Heart left ventricle (tissue), 16 donors: ENCODE measurements at regions not wholly inside any gene's neighbourhood (a gene's known extent, or its start where the extent isn't known, plus 50 kb on each side); places are given as distances from the start of the nearest gene placed in this dataset.
"Not testable (repeated sequence)": the region's sequence is repeated elsewhere in the genome, so short reads cannot be mapped to it uniquely, and the experiment has no call there.

Experiments used
- ATAC-seq, 4 donors: fragments of 200-7000 bp; cut with Tn5 transposase; one replicate each; pipeline ENCODE4 v1.9.1; 2020 to 2022; ENCODE audit warnings: moderate library complexity in 4 of 4, mild to moderate bottlenecking in 3 of 4, moderate number of reproducible peaks in 1 of 4
- DNase-seq, 5 donors: peaks; one replicate each; pipeline ENCODE4 v3.0.0-alpha.2; 2020
- H3K27ac ChIP-seq, 12 donors: fragments of 200-600 bp; sonication (generic) in 4 of 12; one replicate each; pipeline versions ENCODE4 v1.5.0 to v1.8.0; 2016 to 2022; ENCODE audit warnings: mild to moderate bottlenecking in 2 of 12
- H3K27me3 ChIP-seq, 9 donors: fragments of 200-600 bp; sonication (generic) in 2 of 9; one replicate each; pipeline versions ENCODE4 v1.5.1 to v1.8.0; 2016 to 2022; ENCODE audit warnings: mild to moderate bottlenecking in 3 of 9
- H3K36me3 ChIP-seq, 9 donors: fragments of 200-600 bp; sonication (generic) in 2 of 9; one replicate each; pipeline versions ENCODE4 v1.5.0 to v1.8.0; 2018 to 2022; ENCODE audit warnings: mild to moderate bottlenecking in 2 of 9
- H3K4me1 ChIP-seq, 12 donors: fragments of 200-600 bp; sonication (generic) in 4 of 12; one replicate each; pipeline versions ENCODE4 v1.5.0 to v1.8.0; 2016 to 2022; ENCODE audit warnings: mild to moderate bottlenecking in 3 of 12
- H3K4me3 ChIP-seq, 12 donors: fragments of 200-600 bp; sonication (generic) in 4 of 12; one replicate each; pipeline versions ENCODE4 v1.5.0 to v1.8.0; 2017 to 2022; ENCODE audit warnings: mild to moderate bottlenecking in 9 of 12, moderate library complexity in 4 of 12
- H3K9me3 ChIP-seq, 12 donors: fragments of 200-600 bp; sonication (generic) in 4 of 12; one replicate each; pipeline versions ENCODE4 v1.5.0 to v1.8.0; 2016 to 2022; ENCODE audit warnings: mild to moderate bottlenecking in 1 of 12
- POLR2A ChIP-seq, 2 donors: fragments of 450-650 bp; IDR thresholded peaks; one replicate each; pipeline ENCODE4 v1.6.1; 2017; ENCODE audit warnings: antibody characterized with exemption in 2 of 2, mild to moderate bottlenecking in 2 of 2, moderate library complexity in 2 of 2
- WGBS, 4 donors: extraction: QIAGEN DNeasy Blood & Tissue Kit in 2 of 4; methylation state at CpG; one replicate each; pipeline versions ENCODE4 v1.1.5 to v1.1.7; 2013 to 2018; 5-methylcytosine and 5-hydroxymethylcytosine counted together
- intact Hi-C, 10 donors: fragments of 100-400 bp; cut with DNase I; formaldehyde crosslinking; loops; one replicate each; pipeline versions ENCODE4 v1.11.1 to v1.14.2; 2022
- TF ChIP-seq, protein P1 (sequence below), 12 donors: fragments of 200-600 bp; sonication (generic) in 4 of 12; IDR thresholded peaks; one replicate each; pipeline versions ENCODE4 v1.5.0 to v1.8.0; 2018 to 2022; ENCODE audit warnings: antibody characterized with exemption in 12 of 12, mild to moderate bottlenecking in 5 of 12
- donor health status: ischemic (EF 13 %, LVEDD 7.1; RV severe dilation, severe dysfunction).
- donor health status: healthy with polysubstance abuse.
- donor health status: DM: no; HTN: yes; CAD: no.
- donor health status: DM: no; HTN: no; CAD: no.
- donor health status: ischemic (EF 25% LVEDD 6.9; RV normal size, moderate dysfunction).
- donor health status: ischemic (EF 25% LVEDD 5.7; RV mildly dilated, moderate dysfunction).
- donor health status: healthy.
- donor health status: DM: yes; HTN: yes; CAD: no.
- donor health status: ischemic (EF 35%, LVEDD 5.7; RV mildly dilated, moderate dysfunction).
- donor health status: nonischemic (EF 11% LVEDD 7.7; RV severe dilation, severe dysfunction).
- donor health status: DM: yes; HTN: yes; CAD: no.
- donor health status: PGD.
- donor health status: ischemic (EF 29% LVEDD 5.4; RV normal size, mild dysfunction).
- donor health status: nonischemic (EF 23%, LVEDD 6.1; RV moderate dilation, normal function).

DNA sequence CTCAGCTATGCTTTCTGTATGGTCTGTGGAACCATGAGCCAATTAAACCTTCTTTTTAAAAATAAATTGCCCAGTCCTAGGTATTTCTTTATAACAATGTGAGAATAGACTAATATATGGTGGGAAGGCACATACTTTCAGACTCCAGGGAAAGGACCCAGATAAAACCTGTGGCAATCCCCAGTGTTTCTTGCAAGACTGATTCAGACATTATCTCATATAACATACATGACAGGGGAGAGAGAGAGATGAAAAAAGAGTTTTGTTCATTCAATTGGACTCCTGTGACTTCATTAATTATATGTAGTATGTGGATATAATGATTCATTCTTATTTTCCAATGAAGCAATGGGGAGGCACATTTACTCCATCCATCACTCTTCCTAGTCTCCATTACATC, 291.4 kb upstream of the PRKX start:
- intact Hi-C loops, result no loop called here
- no peak for DNase-seq
- Histone ChIP-seq H3K9me3 (no peaks in the 10 kb centered on the region), H3K4me3 (no peak overlapping the region), H3K36me3 (no peaks in the 10 kb centered on the region), H3K27me3 (no peaks in the 10 kb centered on the region), H3K27ac (no peak overlapping the region), H3K4me1 (no peaks in the 10 kb centered on the region)
- ATAC-seq, result no peak
- TF ChIP-seq POLR2A (IDR thresholded peaks at IDR 0.05), result no peak
- TF ChIP-seq, protein P1, sequence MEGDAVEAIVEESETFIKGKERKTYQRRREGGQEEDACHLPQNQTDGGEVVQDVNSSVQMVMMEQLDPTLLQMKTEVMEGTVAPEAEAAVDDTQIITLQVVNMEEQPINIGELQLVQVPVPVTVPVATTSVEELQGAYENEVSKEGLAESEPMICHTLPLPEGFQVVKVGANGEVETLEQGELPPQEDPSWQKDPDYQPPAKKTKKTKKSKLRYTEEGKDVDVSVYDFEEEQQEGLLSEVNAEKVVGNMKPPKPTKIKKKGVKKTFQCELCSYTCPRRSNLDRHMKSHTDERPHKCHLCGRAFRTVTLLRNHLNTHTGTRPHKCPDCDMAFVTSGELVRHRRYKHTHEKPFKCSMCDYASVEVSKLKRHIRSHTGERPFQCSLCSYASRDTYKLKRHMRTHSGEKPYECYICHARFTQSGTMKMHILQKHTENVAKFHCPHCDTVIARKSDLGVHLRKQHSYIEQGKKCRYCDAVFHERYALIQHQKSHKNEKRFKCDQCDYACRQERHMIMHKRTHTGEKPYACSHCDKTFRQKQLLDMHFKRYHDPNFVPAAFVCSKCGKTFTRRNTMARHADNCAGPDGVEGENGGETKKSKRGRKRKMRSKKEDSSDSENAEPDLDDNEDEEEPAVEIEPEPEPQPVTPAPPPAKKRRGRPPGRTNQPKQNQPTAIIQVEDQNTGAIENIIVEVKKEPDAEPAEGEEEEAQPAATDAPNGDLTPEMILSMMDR (IDR thresholded peaks at IDR 0.05), result no peak

DNA sequence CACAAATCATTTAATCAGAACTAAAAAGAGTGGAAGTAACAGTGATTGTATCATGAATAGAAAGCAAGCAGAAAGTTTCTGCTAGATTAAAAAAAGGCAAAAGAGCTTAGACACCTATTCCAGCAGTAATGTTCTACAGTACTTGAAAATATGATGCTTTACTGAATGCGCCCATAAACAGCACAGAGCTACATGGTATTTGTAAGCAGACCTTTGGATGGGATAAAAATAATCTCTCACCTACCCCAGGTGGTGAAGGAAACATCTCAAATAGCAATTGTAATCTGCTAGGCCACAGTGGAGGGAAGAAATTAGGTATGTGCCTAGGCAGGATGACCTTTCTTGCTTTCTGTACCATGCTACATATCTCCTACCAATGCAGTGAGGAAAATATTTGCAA, 280.9 kb upstream of the PRKX start:
- TF ChIP-seq POLR2A (IDR thresholded peaks at IDR 0.05), result no peak
- TF ChIP-seq, protein P1 (IDR thresholded peaks at IDR 0.05), result no peak
- WGBS, 4 donors, result 96 to 100% (median 97%) methylated on average over 1 of the region's 1 CpG
- ATAC-seq (no peak), DNase-seq (no peak)
- no peaks in the 10 kb centered on the region for H3K36me3 ChIP-seq
- no peak overlapping the region for H3K4me3 ChIP-seq
- H3K27me3 ChIP-seq, result no peaks in the 10 kb centered on the region
- H3K27ac ChIP-seq, result no peak overlapping the region
- intact Hi-C loops, result no loop called here
- H3K9me3 ChIP-seq, result peaks cover 0 to 22% (median 0%) of the 10 kb centered on the region in 12 donors
- no peaks in the 10 kb centered on the region for H3K4me1 ChIP-seq

GRCh38 chrX:3990569-3990968, 277.1 kb upstream of the PRKX start:
- WGBS, 4 donors, result 35 to 74% (median 61%) methylated on average over 1 of the region's 1 CpG
- DNase-seq (no peak), ATAC-seq (no peak)
- Histone ChIP-seq H3K4me1 (no peaks in the 10 kb centered on the region), H3K9me3 (peaks cover 0 to 22% (median 0%) of the 10 kb centered on the region in 12 donors), H3K4me3 (no peak overlapping the region), H3K27me3 (no peaks in the 10 kb centered on the region), H3K36me3 (no peaks in the 10 kb centered on the region), H3K27ac (no peak overlapping the region)
- TF ChIP-seq POLR2A (IDR thresholded peaks at IDR 0.05), result no peak
- TF ChIP-seq, protein P1 (IDR thresholded peaks at IDR 0.05), result no peak
- intact Hi-C loops, result no loop called here

DNA sequence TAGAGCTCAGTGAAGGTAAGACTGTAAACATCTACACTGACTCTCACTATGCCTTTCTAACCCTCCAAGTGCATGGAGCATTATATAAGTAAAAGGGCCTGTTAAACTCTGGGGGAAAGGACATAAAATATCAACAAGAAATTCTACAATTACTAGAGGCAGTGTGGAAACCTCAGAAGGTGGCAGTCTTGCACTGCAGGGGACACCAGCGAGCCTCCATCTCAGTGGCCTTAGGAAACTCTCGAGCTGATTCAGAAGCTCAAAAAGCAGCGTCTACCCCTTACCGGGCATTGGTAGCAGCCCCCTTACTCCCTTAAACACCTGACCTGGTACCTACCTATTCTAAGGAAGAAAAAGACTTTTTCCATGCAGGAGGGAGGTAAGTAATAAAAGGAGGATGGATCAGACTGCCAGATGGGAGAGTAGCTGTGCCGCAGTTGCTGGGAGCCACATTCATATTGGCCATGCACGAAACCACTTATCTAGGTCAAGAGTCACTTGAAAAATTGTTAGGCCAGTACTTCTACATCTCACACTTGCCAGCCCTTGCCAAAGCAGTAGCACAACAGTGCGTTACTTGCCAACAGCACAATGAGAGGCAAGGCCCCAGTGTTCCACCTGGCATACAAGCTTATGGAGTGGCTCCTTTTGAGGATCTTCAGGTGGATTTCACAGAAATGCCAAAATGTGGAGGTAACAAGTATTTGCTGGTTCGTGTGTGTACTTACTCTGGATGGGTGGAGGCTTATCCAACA, 258.8 kb upstream of the PRKX start:
- intact Hi-C loops, H3K4me3 ChIP-seq, H3K9me3 ChIP-seq, ATAC-seq, H3K27ac ChIP-seq, DNase-seq, H3K36me3 ChIP-seq, H3K4me1 ChIP-seq, H3K27me3 ChIP-seq: not testable (repeated sequence)
- 46 to 63% (median 61%) methylated on average over 8 of the region's 8 CpGs for WGBS, 4 donors

GRCh38 chrX:3968749-3969148, 255.3 kb upstream of the PRKX start:
- peaks cover 0 to 6% (median 0%) of the 10 kb centered on the region in 12 donors for H3K9me3 ChIP-seq
- no peaks in the 10 kb centered on the region for H3K36me3 ChIP-seq
- H3K4me3 ChIP-seq, result no peak overlapping the region
- TF ChIP-seq, protein P1 (IDR thresholded peaks at IDR 0.05), result no peak
- TF ChIP-seq POLR2A (IDR thresholded peaks at IDR 0.05), result no peak
- no peak for ATAC-seq
- no peak for DNase-seq
- peaks cover 0 to under 1% (median 0%) of the 10 kb centered on the region in 9 donors for H3K27me3 ChIP-seq
- no peak overlapping the region for H3K27ac ChIP-seq
- H3K4me1 ChIP-seq, result no peaks in the 10 kb centered on the region
- intact Hi-C loops, result no loop called here
- WGBS, 4 donors, result 92 to 96% (median 93%) methylated on average over 4 of the region's 4 CpGs
